NCI-H748 (cell line): ENCODE measurements at regions not wholly inside any gene's neighbourhood (a gene's known extent, or its start where the extent isn't known, plus 50 kb on each side); places are given as distances from the start of the nearest gene placed in this dataset.
A peak's percentile ranks its signal among the peaks of the same experiment; 100 is the strongest.

Experiments used
- DNase-seq: peaks from one replicate; lab custom pipeline; 2025; ENCODE audit not compliant: unreplicated experiment; lab: John Stamatoyannopoulos, UW

DNA sequence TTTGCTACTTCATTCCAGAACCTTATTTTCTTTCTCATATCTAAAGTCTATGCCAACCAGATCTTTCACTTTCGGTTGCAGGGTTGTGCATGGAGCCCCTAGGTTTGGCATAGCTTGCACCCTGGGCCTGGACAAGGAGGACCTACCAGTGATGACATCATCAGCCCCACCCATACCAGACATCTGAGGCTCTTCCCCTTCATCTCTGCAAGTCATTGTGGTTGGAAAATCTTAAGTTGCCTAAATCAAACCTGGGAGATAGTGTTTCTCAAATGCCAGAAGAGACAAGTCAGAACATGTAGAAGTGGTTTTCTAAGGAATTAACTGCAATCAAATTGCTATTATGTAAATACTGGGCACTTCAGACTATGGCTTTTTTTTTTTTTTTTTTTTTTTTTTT, 363.3 kb downstream of the ZNF516 start:
- DNase-seq: no peak

- no peak for DNase-seq
Observed at GRCh38 chr18:76130845-76131244, 364.2 kb downstream of the ZNF516 start.

DNA sequence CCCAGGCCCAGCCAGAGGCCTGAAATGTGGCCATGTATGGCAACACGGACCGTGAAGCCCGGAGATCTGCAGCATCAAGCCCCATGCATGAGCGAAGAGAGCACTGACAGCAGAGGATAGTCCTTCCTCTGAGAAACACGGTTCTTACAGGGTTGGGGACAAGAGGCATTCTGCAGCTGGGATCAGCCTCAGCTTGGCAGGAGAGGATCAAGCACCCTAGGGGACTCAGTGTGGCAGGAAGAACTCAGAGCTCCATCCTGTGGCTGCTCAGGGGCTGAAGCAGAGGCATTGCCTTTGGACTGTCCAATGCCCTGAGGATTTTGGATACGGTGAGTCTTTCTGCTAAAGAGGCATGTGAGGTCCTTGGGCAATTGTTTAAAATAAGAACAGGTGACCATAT, 368.7 kb downstream of the ZNF516 start:
- peak; percentile 54 for DNase-seq

DNA sequence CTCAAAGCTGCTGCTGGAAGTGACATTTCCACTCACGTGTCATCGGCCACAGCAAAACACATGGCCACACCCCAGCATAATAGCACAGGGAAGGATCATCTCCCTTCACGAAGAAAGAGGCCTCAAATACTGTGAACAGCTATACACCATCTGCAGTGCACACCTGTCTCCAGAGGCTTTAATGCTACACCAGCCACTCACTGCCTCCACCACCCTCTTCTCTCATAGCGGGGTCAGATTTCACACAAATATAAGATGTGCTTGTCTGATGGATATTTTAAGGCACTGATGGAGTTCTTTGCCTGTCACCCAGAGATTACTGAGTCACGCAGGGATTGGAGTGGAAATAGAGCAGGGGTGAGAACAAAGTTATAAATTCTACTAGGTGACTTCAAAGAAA, 374.0 kb downstream of the ZNF516 start:
- DNase-seq: peak; percentile 25

GRCh38 chr18:76115580-76115979, 379.5 kb downstream of the ZNF516 start:
- no peak for DNase-seq

DNA sequence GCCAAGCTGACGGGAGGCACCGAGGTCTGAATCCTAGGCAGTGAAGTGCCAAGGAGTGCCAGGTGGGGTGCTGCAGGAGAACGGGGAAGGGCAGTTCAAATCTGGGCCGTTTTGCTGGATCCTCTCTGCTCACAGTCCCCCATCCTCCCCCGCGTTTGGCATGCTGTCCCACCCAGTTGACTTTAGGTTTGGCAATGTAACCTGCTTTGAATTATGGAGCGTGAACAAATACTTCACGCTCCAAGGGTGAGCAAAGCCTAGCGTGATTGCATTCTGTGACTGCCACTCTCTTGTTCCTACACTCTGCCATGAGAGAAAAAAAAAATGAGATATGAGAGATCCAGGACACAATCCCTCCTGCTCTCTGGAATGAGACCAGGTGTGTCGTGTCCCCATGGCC, 381.9 kb downstream of the ZNF516 start:
- DNase-seq: no peak

- no peak for DNase-seq
Observed at GRCh38 chr18:76102626-76103025, 392.4 kb downstream of the ZNF516 start.

- no peak for DNase-seq
Observed at GRCh38 chr18:76102156-76102555, 392.9 kb downstream of the ZNF516 start.

DNA sequence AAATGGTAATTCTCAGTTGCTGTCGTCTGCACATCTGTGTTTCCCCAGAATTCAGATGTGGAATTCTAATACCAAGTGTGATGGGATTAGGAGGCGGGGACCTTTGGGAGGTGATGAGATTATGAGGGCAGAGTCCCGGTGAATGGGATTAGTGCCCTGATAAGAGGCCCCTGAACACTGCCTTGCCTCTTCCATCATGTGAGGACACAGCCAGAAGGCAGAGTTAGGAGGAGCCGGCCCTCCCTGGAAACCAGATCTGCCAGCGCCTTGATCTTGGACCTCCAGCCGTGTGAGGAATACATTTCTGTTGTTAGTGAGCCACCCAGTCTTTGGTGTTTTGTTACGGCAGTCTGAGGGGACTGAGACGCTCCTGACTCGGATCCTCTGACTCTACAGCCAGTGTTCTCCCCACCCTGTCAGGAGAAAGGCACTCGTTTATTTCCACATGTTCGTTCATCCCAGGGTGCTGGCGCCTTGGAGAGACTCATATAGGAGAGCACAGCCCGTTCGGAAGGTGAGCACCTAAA, 395.0 kb downstream of the ZNF516 start:
- no peak for DNase-seq

GRCh38 chr18:76098674-76099411, 396.2 kb downstream of the ZNF516 start:
- no peak for DNase-seq

GRCh38 chr18:76081536-76081935, 413.5 kb downstream of the ZNF516 start:
- no peak for DNase-seq

- DNase-seq: no peak
Observed at GRCh38 chr18:76080430-76080829, 414.6 kb downstream of the ZNF516 start.

DNA sequence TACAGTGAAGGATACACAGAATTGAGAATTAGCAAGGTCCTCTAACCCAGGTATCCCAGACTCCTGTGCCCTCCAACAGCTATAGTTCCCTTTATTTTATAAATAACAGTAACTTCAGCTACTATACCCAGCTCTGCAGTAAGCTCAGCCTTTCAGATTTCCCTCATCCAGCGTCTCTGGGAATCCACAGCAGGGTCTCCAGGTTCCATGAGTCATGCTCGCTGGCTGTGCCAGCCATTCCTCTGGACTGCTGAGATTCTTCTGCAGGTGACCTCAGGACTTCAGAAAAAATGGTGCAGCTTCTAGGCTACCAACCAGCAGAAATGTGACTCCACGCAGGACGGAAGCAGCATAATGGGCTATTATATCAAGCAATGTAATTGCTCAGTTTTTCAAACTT, 419.3 kb downstream of the ZNF516 start:
- DNase-seq: no peak

- peak; percentile 49 for DNase-seq
Observed at GRCh38 chr18:76064998-76065397, 430.0 kb downstream of the ZNF516 start.

DNA sequence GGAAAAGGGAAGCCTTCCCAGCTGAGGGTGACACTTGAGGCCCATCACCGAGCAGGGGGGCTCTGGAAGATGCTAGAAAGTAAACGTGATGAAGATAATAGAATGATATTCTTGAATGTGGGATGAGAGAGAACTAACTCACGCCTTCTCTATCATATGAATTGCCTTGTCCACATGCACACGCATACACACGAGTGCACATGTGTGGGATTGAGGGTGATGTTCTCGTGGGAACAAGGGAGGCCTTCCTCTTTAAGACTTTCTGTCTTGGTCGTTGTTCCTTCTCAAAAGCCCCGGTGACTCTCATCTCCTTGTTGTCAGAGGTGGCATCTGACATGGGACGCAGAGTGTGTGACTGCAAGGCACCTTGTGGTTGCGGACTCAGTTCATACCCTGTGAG, 436.9 kb downstream of the ZNF516 start:
- DNase-seq: no peak

DNA sequence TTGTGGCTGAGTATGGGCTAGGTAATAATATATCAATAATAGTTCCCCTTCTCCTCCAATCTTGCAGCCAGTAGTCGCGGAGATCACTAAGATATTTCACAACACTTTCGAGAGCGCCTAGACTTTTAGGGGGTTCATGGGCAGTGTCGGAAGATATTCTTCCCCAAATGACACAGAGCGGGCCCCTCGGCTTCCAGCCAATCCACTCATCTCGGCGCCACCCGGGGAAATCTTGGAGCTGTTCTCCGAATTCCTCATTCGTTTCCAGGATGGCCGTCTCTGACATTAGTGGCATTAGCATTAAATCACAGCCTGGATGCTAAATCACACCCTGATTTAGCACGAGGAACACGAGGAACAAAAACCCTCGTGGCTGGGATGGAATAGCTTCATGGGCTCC, 437.7 kb downstream of the ZNF516 start:
- DNase-seq: no peak

DNA sequence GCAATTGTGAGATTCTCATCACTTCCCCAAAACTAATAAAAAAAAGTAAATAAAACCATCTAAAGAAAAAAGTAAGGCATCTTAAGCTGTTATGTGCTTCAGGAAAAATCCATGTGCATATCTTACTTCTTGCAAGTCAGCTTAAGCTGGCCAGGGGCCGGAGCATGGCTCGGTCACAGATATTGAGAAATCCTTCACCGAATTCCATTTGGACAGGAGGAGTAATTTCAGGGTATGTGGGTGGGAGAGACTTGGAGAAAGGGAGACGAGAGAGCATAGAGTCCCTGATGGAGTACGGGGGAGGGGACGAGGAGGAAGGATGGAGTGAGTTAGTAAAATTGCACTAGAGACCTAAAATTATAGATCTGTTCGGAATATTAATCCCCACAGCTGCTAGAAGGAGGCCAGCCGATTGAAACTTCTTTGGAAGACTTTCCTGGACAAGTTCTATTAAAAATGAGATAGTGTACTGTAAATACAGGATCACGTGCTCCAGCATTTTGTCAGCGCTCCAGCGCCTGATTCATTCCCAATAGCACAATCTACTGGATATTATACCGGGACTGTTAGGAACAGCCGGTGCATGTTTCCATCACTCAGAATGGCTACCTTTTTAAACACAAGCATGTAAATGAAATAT, 438.5 kb downstream of the ZNF516 start:
- no peak for DNase-seq

- no peak for DNase-seq
Observed at GRCh38 chr18:76055578-76055977, 439.5 kb downstream of the ZNF516 start.

DNA sequence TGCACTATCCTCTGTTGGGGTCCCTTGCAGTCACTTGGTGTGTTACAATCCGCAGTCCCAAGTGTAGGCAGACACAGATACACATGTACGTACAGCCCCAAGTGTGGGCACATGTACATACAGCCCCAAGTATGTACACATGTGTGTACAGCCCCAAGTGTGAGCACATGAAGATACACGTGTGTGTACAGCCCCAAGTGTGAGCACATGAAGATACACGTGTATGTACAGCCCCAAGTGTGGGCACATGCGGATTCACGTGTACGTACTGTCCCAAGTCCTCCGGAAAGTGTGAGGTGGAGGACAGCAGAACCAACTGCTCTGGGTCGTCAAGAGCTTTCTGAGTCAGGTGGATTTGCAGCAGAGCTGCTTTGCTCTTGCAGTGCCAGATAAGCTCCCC, 440.0 kb downstream of the ZNF516 start:
- DNase-seq: no peak

GRCh38 chr18:76054156-76054555, 440.9 kb downstream of the ZNF516 start:
- DNase-seq: no peak

DNA sequence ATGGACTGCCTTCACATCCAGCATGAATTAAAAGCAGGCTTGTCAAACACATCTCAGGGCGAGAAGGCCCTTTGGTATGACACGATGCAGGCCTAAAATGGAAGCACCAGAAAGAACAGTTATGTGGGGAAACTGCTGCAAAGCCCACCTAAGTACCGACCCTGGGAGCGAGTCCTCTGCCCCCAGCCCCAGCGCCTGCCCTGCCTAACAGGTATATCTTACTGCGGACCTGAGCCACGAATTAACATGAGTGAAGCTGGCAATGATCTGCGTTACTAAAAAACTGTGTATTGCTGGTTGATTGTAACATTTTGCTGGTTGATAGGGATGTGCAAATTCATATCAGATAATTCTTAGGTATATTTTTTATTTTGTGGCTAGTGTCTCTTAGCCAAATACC, 441.5 kb downstream of the ZNF516 start:
- DNase-seq: no peak

DNA sequence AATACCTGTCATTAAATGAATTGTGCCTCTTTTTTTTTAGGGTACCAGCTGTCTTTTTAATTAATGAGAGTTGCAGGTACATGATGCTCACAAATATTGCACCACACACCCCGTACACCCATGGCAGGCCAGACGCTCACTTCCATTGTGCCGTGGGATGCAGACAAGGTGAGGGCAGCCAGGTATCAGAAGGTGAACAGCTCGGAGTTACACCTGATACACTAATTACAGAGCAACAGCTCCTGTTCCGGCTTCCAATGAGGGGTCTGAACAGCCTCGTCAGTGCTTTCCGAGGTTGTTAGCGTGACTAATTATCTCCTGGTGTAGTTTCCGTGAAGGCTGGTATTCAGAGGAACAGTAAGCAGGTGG, 442.8 kb downstream of the ZNF516 start:
- peak; percentile 24 for DNase-seq
